ENCODE measurements at regions not wholly inside any gene's neighbourhood (a gene's known extent, or its start where the extent isn't known, plus 50 kb on each side); places are given as distances from the start of the nearest gene placed in this dataset.

DNA sequence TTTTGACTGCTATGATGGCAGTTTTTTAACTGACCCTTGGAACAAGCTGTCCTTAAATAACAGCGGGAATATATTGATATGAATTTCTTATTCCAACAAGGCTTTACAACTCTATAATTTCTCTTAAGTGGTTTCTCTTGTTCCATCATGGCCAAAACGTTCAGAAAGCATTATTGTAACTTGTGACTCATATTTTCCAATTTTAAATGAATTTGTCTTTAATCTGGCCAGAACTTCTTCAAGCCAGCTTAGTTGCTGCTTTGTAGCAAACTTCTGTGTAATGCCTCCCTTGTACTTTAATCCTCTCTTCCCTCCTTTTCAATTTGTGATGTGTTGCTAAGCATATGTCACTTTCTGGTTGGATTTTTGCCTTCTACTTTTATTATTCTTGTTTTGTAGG, 271.9 kb downstream of the KIF20B start:
- TF ChIP-seq, protein P1, sequence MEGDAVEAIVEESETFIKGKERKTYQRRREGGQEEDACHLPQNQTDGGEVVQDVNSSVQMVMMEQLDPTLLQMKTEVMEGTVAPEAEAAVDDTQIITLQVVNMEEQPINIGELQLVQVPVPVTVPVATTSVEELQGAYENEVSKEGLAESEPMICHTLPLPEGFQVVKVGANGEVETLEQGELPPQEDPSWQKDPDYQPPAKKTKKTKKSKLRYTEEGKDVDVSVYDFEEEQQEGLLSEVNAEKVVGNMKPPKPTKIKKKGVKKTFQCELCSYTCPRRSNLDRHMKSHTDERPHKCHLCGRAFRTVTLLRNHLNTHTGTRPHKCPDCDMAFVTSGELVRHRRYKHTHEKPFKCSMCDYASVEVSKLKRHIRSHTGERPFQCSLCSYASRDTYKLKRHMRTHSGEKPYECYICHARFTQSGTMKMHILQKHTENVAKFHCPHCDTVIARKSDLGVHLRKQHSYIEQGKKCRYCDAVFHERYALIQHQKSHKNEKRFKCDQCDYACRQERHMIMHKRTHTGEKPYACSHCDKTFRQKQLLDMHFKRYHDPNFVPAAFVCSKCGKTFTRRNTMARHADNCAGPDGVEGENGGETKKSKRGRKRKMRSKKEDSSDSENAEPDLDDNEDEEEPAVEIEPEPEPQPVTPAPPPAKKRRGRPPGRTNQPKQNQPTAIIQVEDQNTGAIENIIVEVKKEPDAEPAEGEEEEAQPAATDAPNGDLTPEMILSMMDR (IDR thresholded peaks at IDR 0.05), result no peak
- no peak overlapping the region for H3K4me3 ChIP-seq
- no peak for FAIRE-seq
- DNase-seq, result no peak
- no peaks in the 10 kb centered on the region for H3K36me3 ChIP-seq
- H3K27me3 ChIP-seq, result no peaks in the 10 kb centered on the region
- 47 to 52% methylated on average over 2 of the region's 2 CpGs for WGBS, 2 donors
- H3K27ac ChIP-seq, result no peak overlapping the region
- intact Hi-C loops (cut with DNase I), result no loop called here
- H3K4me1 ChIP-seq, result no peaks in the 10 kb centered on the region
- H3K9me3 ChIP-seq, result no peaks in the 10 kb centered on the region
- ATAC-seq, result no peak

DNA sequence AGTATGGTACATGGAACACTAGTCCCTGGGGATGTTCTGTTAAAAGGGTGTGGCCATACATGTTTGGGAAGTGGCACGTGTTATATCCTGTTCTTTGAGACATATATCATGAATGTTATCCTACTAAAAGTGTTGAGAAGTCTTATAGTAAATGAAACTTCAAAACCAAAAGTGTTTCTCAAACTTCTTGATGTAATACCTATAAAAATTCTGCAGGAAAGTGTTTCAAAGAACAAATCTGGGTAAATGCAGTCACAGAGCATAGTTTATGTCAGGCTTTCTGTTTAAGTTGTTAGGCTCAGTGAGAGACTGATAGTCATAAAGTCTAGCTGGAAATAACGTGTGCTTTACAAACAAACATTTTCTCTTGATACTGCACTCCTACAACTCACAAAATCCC, 273.7 kb downstream of the KIF20B start:
- FAIRE-seq (no peak), ATAC-seq (no peak), DNase-seq (no peak)
- Histone ChIP-seq H3K27ac (no peak overlapping the region), H3K4me3 (no peak overlapping the region), H3K9me3 (no peaks in the 10 kb centered on the region), H3K36me3 (no peaks in the 10 kb centered on the region), H3K27me3 (no peaks in the 10 kb centered on the region), H3K4me1 (no peaks in the 10 kb centered on the region)
- intact Hi-C loops (cut with DNase I), result no loop called here
- TF ChIP-seq, protein P1 (IDR thresholded peaks at IDR 0.05), result no peak
- 23 to 25% methylated on average over 2 of the region's 2 CpGs for whole genome bisulfite sequencing, 2 donors

GRCh38 chr10:89975771-89976170, 274.4 kb downstream of the KIF20B start:
- TF ChIP-seq, protein P1 (IDR thresholded peaks at IDR 0.05), result no peak
- ATAC-seq (no peak), FAIRE-seq (no peak), DNase-seq (no peak)
- Histone ChIP-seq H3K27ac (no peak overlapping the region), H3K36me3 (no peaks in the 10 kb centered on the region), H3K4me1 (no peaks in the 10 kb centered on the region), H3K9me3 (no peaks in the 10 kb centered on the region), H3K27me3 (no peaks in the 10 kb centered on the region), H3K4me3 (no peak overlapping the region)
- intact Hi-C loops (cut with DNase I), result no loop called here
- 60 to 71% methylated on average over 2 of the region's 2 CpGs for WGBS, 2 donors

- H3K27ac ChIP-seq, result no peak overlapping the region
- no peak overlapping the region for H3K4me3 ChIP-seq
- H3K36me3 ChIP-seq, result no peaks in the 10 kb centered on the region
- H3K27me3 ChIP-seq, result no peaks in the 10 kb centered on the region
- intact Hi-C loops (cut with DNase I), result no loop called here
- DNase-seq (no peak), ATAC-seq (no peak), FAIRE-seq (no peak)
- no peaks in the 10 kb centered on the region for H3K9me3 ChIP-seq
- TF ChIP-seq, protein P1 (IDR thresholded peaks at IDR 0.05), result no peak
- H3K4me1 ChIP-seq, result no peaks in the 10 kb centered on the region
- 33 to 57% methylated on average over 1 of the region's 1 CpG for WGBS, 2 donors
Measured at GRCh38 chr10:89978081-89978480, 276.7 kb downstream of the KIF20B start.

GRCh38 chr10:89979726-89980125, 278.3 kb downstream of the KIF20B start:
- intact Hi-C loops (cut with DNase I), result no loop called here
- WGBS, 2 donors, result 43 to 51% methylated on average over 1 of the region's 1 CpG
- ATAC-seq, result no peak
- H3K27ac ChIP-seq, result no peak overlapping the region
- no peaks in the 10 kb centered on the region for H3K9me3 ChIP-seq
- TF ChIP-seq, protein P1 (IDR thresholded peaks at IDR 0.05), result no peak
- H3K4me1 ChIP-seq, result no peaks in the 10 kb centered on the region
- no peak for FAIRE-seq
- no peaks in the 10 kb centered on the region for H3K27me3 ChIP-seq
- H3K36me3 ChIP-seq, result no peaks in the 10 kb centered on the region
- no peak for DNase-seq
- H3K4me3 ChIP-seq, result no peak overlapping the region
